Mammary epithelial cell (primary cell): ENCODE measurements at regions not wholly inside any gene's neighbourhood (a gene's known extent, or its start where the extent isn't known, plus 50 kb on each side); places are given as distances from the start of the nearest gene placed in this dataset.

ENCODE experiments used
- CTCF ChIP-seq, 2 donors: IDR thresholded peaks in 1 of 2; conservative IDR thresholded peaks in 1 of 2; 2 replicates each; pipeline ENCODE4 v1.5.1; 2011 to 2012; ENCODE audit warnings: inconsistent platforms in 2 of 2, low read length in 2 of 2, mild to moderate bottlenecking in 2 of 2, control low read depth in 1 of 2, low read depth in 1 of 2; ENCODE audit not compliant: insufficient read depth in 1 of 2; ENCODE audit errors: extremely low read depth in 1 of 2
- EZH2 ChIP-seq: IDR thresholded peaks from 2 replicates; pipeline ENCODE4 v1.6.1; 2012; ENCODE audit warnings: low read length, inconsistent platforms, borderline replicate concordance

DNA sequence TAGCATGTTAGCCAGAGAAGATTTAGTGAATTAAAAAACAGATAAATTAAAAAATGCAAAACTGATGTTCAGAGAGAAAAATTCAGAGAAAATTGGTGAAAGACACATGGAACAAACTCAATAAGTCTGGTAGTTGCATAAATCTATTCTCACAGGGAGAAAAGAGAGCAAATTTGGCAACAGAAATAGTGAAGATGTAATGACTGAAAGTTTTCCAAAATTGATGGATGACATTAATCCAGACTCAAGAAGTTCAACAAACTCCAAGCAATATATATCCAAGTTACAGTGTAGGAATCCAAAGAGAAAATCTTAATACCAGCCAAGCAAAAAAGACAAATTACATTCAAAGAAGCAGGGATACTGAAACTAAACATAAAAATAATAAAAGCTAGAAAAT is 302.7 kb upstream of the ARPP21 start:
- TF ChIP-seq EZH2 (no peak), CTCF (conservative IDR thresholded peaks at IDR 0.05 in 1 of 2, IDR thresholded peaks at IDR 0.05 in 1 of 2; ENCODE audit: extremely low read depth in 1 of 2, insufficient read depth in 1 of 2, low read depth in 1 of 2, low read length in 2 of 2) (no peak)
